GM23338 (cell line): ENCODE measurements at regions not wholly inside any gene's neighbourhood (a gene's known extent, or its start where the extent isn't known, plus 50 kb on each side); places are given as distances from the start of the nearest gene placed in this dataset.

ENCODE experiments used
- CREB1 ChIP-seq: fragments of 250-450 bp; sonication (Bioruptor Pico); IDR thresholded peaks from 2 replicates; pipeline ENCODE4 v1.5.0; 2020; ENCODE audit warnings: low read depth, mild to moderate bottlenecking, moderate library complexity
- EZH2 ChIP-seq: fragments of 200-600 bp; sonication (generic); IDR thresholded peaks from one replicate; pipeline ENCODE4 v1.8.0; 2017; ENCODE audit warnings: antibody characterized with exemption, mild to moderate bottlenecking, low read depth; ENCODE audit not compliant: unreplicated experiment
- EZH2phosphoT487 ChIP-seq: fragments of 200-600 bp; sonication (generic); IDR thresholded peaks from one replicate; pipeline ENCODE4 v1.8.1; 2018; ENCODE audit warnings: antibody characterized with exemption; ENCODE audit not compliant: unreplicated experiment
- JUNB ChIP-seq: IDR thresholded peaks from one replicate; pipeline ENCODE4 v1.6.1; 2016; ENCODE audit warnings: antibody characterized with exemption; ENCODE audit not compliant: unreplicated experiment
- POLR2AphosphoS5 ChIP-seq: IDR thresholded peaks from 2 replicates; pipeline ENCODE4 v1.6.1; 2016; ENCODE audit warnings: antibody characterized with exemption, low read depth
- TF ChIP-seq, protein P1 (sequence below), 2 experiments: fragments of 200-600 bp in 1 of 2; sonication (generic) in 1 of 2; conservative IDR thresholded peaks; 2 replicates each; pipeline versions ENCODE4 v1.5.1 to v1.6.1; 2016 to 2017; ENCODE audit warnings: antibody characterized with exemption in 2 of 2, low read depth in 2 of 2, mild to moderate bottlenecking in 2 of 2, moderate library complexity in 1 of 2
- TF ChIP-seq, protein P2 (sequence below): IDR thresholded peaks from one replicate; pipeline ENCODE4 v1.6.1; 2018; ENCODE audit warnings: antibody characterized with exemption; ENCODE audit not compliant: unreplicated experiment
- TF ChIP-seq, protein P3 (sequence below): IDR thresholded peaks from 2 replicates; pipeline ENCODE4 v1.6.1; 2016; ENCODE audit warnings: antibody characterized with exemption

GRCh38 chr22:22833488-22833887 lies 54.1 kb upstream of the IGLL5 start:
- TF ChIP-seq, protein P1, sequence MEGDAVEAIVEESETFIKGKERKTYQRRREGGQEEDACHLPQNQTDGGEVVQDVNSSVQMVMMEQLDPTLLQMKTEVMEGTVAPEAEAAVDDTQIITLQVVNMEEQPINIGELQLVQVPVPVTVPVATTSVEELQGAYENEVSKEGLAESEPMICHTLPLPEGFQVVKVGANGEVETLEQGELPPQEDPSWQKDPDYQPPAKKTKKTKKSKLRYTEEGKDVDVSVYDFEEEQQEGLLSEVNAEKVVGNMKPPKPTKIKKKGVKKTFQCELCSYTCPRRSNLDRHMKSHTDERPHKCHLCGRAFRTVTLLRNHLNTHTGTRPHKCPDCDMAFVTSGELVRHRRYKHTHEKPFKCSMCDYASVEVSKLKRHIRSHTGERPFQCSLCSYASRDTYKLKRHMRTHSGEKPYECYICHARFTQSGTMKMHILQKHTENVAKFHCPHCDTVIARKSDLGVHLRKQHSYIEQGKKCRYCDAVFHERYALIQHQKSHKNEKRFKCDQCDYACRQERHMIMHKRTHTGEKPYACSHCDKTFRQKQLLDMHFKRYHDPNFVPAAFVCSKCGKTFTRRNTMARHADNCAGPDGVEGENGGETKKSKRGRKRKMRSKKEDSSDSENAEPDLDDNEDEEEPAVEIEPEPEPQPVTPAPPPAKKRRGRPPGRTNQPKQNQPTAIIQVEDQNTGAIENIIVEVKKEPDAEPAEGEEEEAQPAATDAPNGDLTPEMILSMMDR (conservative IDR thresholded peaks at IDR 0.05; ENCODE audit: low read depth in 2 of 2): no peak
- TF ChIP-seq POLR2AphosphoS5: no peak
- TF ChIP-seq, protein P2, sequence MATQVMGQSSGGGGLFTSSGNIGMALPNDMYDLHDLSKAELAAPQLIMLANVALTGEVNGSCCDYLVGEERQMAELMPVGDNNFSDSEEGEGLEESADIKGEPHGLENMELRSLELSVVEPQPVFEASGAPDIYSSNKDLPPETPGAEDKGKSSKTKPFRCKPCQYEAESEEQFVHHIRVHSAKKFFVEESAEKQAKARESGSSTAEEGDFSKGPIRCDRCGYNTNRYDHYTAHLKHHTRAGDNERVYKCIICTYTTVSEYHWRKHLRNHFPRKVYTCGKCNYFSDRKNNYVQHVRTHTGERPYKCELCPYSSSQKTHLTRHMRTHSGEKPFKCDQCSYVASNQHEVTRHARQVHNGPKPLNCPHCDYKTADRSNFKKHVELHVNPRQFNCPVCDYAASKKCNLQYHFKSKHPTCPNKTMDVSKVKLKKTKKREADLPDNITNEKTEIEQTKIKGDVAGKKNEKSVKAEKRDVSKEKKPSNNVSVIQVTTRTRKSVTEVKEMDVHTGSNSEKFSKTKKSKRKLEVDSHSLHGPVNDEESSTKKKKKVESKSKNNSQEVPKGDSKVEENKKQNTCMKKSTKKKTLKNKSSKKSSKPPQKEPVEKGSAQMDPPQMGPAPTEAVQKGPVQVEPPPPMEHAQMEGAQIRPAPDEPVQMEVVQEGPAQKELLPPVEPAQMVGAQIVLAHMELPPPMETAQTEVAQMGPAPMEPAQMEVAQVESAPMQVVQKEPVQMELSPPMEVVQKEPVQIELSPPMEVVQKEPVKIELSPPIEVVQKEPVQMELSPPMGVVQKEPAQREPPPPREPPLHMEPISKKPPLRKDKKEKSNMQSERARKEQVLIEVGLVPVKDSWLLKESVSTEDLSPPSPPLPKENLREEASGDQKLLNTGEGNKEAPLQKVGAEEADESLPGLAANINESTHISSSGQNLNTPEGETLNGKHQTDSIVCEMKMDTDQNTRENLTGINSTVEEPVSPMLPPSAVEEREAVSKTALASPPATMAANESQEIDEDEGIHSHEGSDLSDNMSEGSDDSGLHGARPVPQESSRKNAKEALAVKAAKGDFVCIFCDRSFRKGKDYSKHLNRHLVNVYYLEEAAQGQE: no peak
- TF ChIP-seq, protein P3, sequence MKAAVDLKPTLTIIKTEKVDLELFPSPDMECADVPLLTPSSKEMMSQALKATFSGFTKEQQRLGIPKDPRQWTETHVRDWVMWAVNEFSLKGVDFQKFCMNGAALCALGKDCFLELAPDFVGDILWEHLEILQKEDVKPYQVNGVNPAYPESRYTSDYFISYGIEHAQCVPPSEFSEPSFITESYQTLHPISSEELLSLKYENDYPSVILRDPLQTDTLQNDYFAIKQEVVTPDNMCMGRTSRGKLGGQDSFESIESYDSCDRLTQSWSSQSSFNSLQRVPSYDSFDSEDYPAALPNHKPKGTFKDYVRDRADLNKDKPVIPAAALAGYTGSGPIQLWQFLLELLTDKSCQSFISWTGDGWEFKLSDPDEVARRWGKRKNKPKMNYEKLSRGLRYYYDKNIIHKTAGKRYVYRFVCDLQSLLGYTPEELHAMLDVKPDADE: no peak
- no peak for TF ChIP-seq CREB1 (CRISPR knock-in tag)
- TF ChIP-seq EZH2: no peak
- no peak for TF ChIP-seq EZH2phosphoT487
- no peak for TF ChIP-seq JUNB
